Esophagus squamous epithelium (tissue), 4 donors: ENCODE measurements at regions not wholly inside any gene's neighbourhood (a gene's known extent, or its start where the extent isn't known, plus 50 kb on each side); places are given as distances from the start of the nearest gene placed in this dataset.
"Not testable (repeated sequence)": the region's sequence is repeated elsewhere in the genome, so short reads cannot be mapped to it uniquely, and the experiment has no call there.

Experiments used
- POLR2A ChIP-seq, 4 donors: fragments of 450-650 bp; IDR thresholded peaks; one replicate each; pipeline ENCODE4 v1.6.1; 2017; ENCODE audit warnings: antibody characterized with exemption in 4 of 4, mild to moderate bottlenecking in 4 of 4, moderate library complexity in 3 of 4
- TF ChIP-seq, protein P1 (sequence below), 6 experiments: fragments of 450-650 bp in 4 of 6; fragments of 200-600 bp in 2 of 6; sonication (generic) in 2 of 6; IDR thresholded peaks; one replicate each; pipeline ENCODE4 v1.5.1; 2016 to 2019; ENCODE audit warnings: antibody characterized with exemption in 6 of 6, mild to moderate bottlenecking in 4 of 6, moderate library complexity in 4 of 6

GRCh38 chrY:19580990-19581389 is 163.5 kb downstream of the KDM5D start:
- not testable (repeated sequence) for TF ChIP-seq POLR2A (IDR thresholded peaks at IDR 0.05)
- TF ChIP-seq, protein P1, sequence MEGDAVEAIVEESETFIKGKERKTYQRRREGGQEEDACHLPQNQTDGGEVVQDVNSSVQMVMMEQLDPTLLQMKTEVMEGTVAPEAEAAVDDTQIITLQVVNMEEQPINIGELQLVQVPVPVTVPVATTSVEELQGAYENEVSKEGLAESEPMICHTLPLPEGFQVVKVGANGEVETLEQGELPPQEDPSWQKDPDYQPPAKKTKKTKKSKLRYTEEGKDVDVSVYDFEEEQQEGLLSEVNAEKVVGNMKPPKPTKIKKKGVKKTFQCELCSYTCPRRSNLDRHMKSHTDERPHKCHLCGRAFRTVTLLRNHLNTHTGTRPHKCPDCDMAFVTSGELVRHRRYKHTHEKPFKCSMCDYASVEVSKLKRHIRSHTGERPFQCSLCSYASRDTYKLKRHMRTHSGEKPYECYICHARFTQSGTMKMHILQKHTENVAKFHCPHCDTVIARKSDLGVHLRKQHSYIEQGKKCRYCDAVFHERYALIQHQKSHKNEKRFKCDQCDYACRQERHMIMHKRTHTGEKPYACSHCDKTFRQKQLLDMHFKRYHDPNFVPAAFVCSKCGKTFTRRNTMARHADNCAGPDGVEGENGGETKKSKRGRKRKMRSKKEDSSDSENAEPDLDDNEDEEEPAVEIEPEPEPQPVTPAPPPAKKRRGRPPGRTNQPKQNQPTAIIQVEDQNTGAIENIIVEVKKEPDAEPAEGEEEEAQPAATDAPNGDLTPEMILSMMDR (IDR thresholded peaks at IDR 0.05) = not testable (repeated sequence)
